ENCODE measurements at regions not wholly inside any gene's neighbourhood (a gene's known extent, or its start where the extent isn't known, plus 50 kb on each side); places are given as distances from the start of the nearest gene placed in this dataset.

DNA sequence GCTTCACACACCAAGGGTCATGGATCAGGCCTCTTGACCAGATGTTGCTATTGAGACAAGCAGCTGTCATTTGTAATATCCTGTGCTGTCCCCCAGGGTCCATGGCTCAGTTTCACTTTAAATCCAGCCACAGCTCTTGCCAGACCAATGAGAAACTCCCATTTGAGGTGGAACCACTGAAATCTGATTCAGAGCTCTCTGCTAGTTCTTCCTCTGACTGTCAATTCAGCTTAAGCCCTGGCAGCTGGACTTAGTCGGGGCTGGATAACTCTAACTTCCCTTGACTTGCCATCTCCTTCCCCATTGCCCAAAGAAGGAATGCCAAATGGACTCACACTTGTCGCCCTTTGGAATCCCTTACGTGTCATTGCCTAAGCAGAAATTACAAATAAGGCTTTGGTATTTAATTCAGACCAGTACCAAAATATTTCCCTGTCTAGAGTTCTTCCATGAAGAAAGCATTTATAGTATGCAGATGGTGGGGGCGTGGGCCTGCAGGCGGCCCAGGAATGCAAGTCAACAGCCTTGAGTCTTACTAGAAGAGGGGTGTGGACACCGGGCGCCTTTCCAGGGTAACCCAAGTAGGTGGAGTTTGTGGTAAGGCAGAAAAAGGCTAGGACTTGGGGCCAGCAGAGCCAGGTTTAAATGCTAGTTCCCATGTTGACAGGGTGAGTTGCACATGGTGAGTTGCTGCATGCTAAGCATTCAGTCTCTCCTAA, 96.9 kb upstream of the TMPO start:
- Histone ChIP-seq H4K20me1 (no peaks in the 10 kb centered on the region), H3K36me3 (no peaks in the 10 kb centered on the region), H3K4me1 (peaks cover 21% of the 10 kb centered on the region), H3K9ac (no peak overlapping the region), H3K4me3 (no peak overlapping the region), H3K27ac (no peak overlapping the region), H3K9me3 (no peaks in the 10 kb centered on the region), H3K27me3 (no peaks in the 10 kb centered on the region), H3K4me2 (peak overlapping the region; percentile 42)
- TF ChIP-seq Cebpa-rat (IDR thresholded peaks at IDR 0.05): no peak

- Histone ChIP-seq H4K20me1 (no peaks in the 10 kb centered on the region), H3K9me3 (no peaks in the 10 kb centered on the region), H3K4me2 (peak overlapping the region; percentile 42), H3K27me3 (no peaks in the 10 kb centered on the region), H3K9ac (no peak overlapping the region), H3K4me3 (no peak overlapping the region), H3K4me1 (peaks cover 21% of the 10 kb centered on the region), H3K36me3 (no peaks in the 10 kb centered on the region), H3K27ac (no peak overlapping the region)
- TF ChIP-seq Cebpa-rat (IDR thresholded peaks at IDR 0.05): no peak
Observed at GRCh38 chr12:98419081-98419794, 96.2 kb upstream of the TMPO start.

DNA sequence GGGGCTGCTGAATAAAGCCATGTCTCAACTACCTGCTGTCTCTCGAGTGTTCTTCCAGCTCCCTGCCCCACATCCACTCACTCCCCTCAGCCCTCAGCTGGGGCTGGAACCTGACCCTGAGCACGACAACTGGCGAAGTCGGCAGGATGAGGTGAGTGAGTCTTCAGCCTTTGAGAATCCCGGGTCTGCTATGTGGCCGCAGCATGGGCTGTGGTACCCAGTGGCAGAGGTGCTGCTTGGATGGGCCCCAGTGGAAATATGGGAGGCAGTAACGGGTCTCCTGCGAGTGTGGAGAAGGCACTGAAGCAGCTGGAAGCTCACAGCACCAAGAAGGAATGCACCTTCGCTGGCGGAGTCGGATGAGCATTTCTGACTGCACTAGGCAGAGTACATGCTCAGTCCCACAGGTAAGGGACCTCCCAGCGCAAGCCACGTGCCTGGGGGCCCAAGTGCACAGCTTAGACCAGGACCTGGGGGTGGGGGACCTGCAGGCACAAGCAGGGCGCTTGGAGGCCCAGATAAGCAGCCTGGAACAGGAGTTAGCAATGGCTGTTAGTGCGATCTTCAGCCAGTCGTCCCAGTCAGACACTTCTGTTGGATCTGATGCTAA, 95.5 kb upstream of the TMPO start:
- no peak overlapping the region for H3K27ac ChIP-seq
- H3K4me1 ChIP-seq: peaks cover 21% of the 10 kb centered on the region
- H3K4me3 ChIP-seq: no peak overlapping the region

GRCh38 chr12:98420461-98420860, 94.9 kb upstream of the TMPO start:
- Histone ChIP-seq H3K4me2 (no peak overlapping the region), H3K36me3 (no peaks in the 10 kb centered on the region), H4K20me1 (no peaks in the 10 kb centered on the region), H3K9me3 (no peaks in the 10 kb centered on the region), H3K27ac (no peak overlapping the region), H3K9ac (no peak overlapping the region), H3K27me3 (no peaks in the 10 kb centered on the region), H3K4me1 (peaks cover 21% of the 10 kb centered on the region), H3K4me3 (no peak overlapping the region)
- TF ChIP-seq Cebpa-rat (IDR thresholded peaks at IDR 0.05): no peak

More for the DNA sequence above, 95.5 kb upstream of the TMPO start:
- no peak overlapping the region for H3K4me2 ChIP-seq
- no peaks in the 10 kb centered on the region for H4K20me1 ChIP-seq
- no peak for TF ChIP-seq Cebpa-rat (IDR thresholded peaks at IDR 0.05)
- no peaks in the 10 kb centered on the region for H3K9me3 ChIP-seq
- H3K9ac ChIP-seq: no peak overlapping the region
- H3K36me3 ChIP-seq: no peaks in the 10 kb centered on the region
- no peaks in the 10 kb centered on the region for H3K27me3 ChIP-seq

DNA sequence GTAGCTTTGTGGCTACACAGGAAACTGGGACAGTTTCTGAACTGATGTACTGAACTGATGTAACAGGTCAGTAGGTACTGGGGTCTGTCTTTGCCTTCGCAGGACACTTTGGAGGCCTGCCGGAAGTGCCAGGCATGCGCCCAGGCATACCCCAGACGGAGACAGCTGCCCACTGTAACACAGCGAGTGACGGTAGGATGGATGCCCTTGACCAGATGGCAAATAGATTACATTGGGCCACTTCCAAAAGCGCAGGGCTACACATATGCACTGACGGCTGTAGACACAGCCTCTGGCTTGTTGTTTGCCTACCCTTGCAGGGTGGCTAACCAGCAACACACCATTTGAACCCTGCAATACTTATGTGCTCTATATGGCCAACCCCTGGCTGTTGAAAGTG, 94.1 kb upstream of the TMPO start:
- H3K27me3 ChIP-seq: no peaks in the 10 kb centered on the region
- no peak overlapping the region for H3K4me2 ChIP-seq
- H4K20me1 ChIP-seq: no peaks in the 10 kb centered on the region
- H3K9me3 ChIP-seq: no peaks in the 10 kb centered on the region
- H3K4me1 ChIP-seq: peaks cover 21% of the 10 kb centered on the region
- H3K36me3 ChIP-seq: no peaks in the 10 kb centered on the region
- H3K4me3 ChIP-seq: no peak overlapping the region
- H3K27ac ChIP-seq: no peak overlapping the region
- H3K9ac ChIP-seq: no peak overlapping the region
- no peak for TF ChIP-seq Cebpa-rat (IDR thresholded peaks at IDR 0.05)

GRCh38 chr12:98422359-98422758, 93.0 kb upstream of the TMPO start:
- no peak overlapping the region for H3K9ac ChIP-seq
- no peak overlapping the region for H3K4me2 ChIP-seq
- H4K20me1 ChIP-seq: no peaks in the 10 kb centered on the region
- H3K27me3 ChIP-seq: no peaks in the 10 kb centered on the region
- no peak overlapping the region for H3K4me3 ChIP-seq
- H3K27ac ChIP-seq: no peak overlapping the region
- H3K4me1 ChIP-seq: peaks cover 21% of the 10 kb centered on the region
- TF ChIP-seq Cebpa-rat (IDR thresholded peaks at IDR 0.05): no peak
- no peaks in the 10 kb centered on the region for H3K36me3 ChIP-seq
- no peaks in the 10 kb centered on the region for H3K9me3 ChIP-seq

DNA sequence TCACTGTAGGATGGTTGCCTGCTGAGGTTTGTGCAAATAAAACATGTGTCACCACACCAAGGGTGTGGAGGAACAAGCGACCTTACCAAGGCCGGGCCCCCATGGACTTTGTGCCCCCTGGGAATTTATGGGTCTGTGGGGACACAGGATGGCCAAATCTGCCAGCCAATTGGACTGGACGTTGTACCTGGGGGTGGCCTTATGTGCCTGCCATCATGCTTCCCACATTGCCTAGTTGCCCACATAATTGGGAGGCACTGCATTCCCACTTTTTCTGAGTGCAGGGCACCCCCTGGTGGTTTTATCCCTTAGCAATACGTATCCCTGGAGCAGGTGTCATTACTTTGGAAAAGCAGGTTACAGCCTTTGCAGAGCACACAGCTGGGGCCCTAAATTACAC, 92.6 kb upstream of the TMPO start:
- no peaks in the 10 kb centered on the region for H3K9me3 ChIP-seq
- H3K4me2 ChIP-seq: no peak overlapping the region
- no peaks in the 10 kb centered on the region for H3K36me3 ChIP-seq
- no peak overlapping the region for H3K27ac ChIP-seq
- H3K9ac ChIP-seq: no peak overlapping the region
- H3K4me3 ChIP-seq: no peak overlapping the region
- peaks cover 19% of the 10 kb centered on the region for H3K4me1 ChIP-seq
- no peak for TF ChIP-seq Cebpa-rat (IDR thresholded peaks at IDR 0.05)
- no peaks in the 10 kb centered on the region for H4K20me1 ChIP-seq
- H3K27me3 ChIP-seq: no peaks in the 10 kb centered on the region

DNA sequence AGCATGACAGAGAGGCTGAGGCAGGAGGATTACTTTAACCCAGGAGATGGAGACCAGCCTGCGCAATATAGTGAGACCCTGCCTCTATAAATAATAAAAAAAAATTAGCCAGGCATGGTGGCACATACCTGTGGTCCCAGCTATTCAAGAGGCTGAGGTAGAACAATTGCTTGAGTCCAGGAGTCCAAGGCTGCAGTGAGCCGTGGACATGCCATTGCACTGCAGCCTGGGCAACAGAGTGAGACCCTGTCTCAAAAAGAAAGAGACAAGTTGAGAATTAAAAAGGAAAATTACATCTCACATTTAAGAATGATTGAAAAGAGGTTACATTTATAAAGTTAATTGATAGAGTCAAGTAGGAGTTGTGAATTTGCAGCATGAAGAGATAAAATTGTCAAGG, 91.4 kb upstream of the TMPO start:
- H3K27me3 ChIP-seq: no peaks in the 10 kb centered on the region
- H3K9me3 ChIP-seq: no peaks in the 10 kb centered on the region
- no peak overlapping the region for H3K4me3 ChIP-seq
- no peak overlapping the region for H3K9ac ChIP-seq
- no peaks in the 10 kb centered on the region for H4K20me1 ChIP-seq
- H3K4me1 ChIP-seq: peaks cover 7% of the 10 kb centered on the region
- TF ChIP-seq Cebpa-rat (IDR thresholded peaks at IDR 0.05): no peak
- H3K4me2 ChIP-seq: no peak overlapping the region
- no peak overlapping the region for H3K27ac ChIP-seq
- H3K36me3 ChIP-seq: no peaks in the 10 kb centered on the region

DNA sequence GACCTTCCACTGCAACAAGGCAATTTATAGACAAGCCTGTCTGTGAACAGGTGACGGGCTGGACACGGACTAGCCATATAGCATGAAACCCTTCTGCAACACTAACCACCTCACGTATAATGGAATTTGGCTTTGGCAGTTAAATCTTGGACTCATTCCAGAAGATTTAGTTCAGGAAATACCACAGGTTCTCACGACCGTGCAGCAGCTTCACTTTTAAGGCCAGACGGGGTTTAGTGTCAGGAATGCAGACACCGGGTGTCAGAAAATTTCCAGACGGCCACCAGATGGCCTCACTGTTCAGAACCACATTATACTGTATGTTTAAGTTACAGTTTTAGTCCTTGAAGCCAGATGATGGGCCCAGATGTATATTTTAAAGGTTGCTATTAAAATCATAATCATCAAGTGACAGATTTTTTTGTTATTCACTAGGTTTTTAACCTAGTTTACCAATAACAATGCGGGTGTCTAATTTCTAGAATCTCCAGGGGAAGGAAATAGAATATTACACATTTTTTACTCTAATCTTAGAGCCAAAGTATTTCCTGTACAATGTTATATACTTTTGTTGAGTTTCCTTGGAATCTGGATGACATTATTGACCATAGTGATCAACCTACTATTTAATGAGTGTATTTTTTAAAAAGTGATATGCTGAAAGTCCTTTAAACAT, 90.5 kb upstream of the TMPO start:
- no peak for TF ChIP-seq Cebpa-rat (IDR thresholded peaks at IDR 0.05)
- no peak overlapping the region for H3K4me2 ChIP-seq
- no peaks in the 10 kb centered on the region for H4K20me1 ChIP-seq
- H3K27me3 ChIP-seq: no peaks in the 10 kb centered on the region
- H3K9me3 ChIP-seq: no peaks in the 10 kb centered on the region
- H3K9ac ChIP-seq: no peak overlapping the region
- H3K27ac ChIP-seq: no peak overlapping the region
- no peak overlapping the region for H3K4me3 ChIP-seq
- H3K4me1 ChIP-seq: no peaks in the 10 kb centered on the region
- H3K36me3 ChIP-seq: no peaks in the 10 kb centered on the region

- no peaks in the 10 kb centered on the region for H4K20me1 ChIP-seq
- no peak overlapping the region for H3K4me2 ChIP-seq
- H3K4me1 ChIP-seq: no peaks in the 10 kb centered on the region
- no peaks in the 10 kb centered on the region for H3K9me3 ChIP-seq
- H3K36me3 ChIP-seq: no peaks in the 10 kb centered on the region
- H3K27ac ChIP-seq: no peak overlapping the region
- H3K9ac ChIP-seq: no peak overlapping the region
- no peak overlapping the region for H3K4me3 ChIP-seq
- no peaks in the 10 kb centered on the region for H3K27me3 ChIP-seq
- no peak for TF ChIP-seq Cebpa-rat (IDR thresholded peaks at IDR 0.05)
Observed at GRCh38 chr12:98425859-98426258, 89.5 kb upstream of the TMPO start.

Data from BLaER1 (cell line).